ENCODE measurements at regions not wholly inside any gene's neighbourhood (a gene's known extent, or its start where the extent isn't known, plus 50 kb on each side); places are given as distances from the start of the nearest gene placed in this dataset.

DNA sequence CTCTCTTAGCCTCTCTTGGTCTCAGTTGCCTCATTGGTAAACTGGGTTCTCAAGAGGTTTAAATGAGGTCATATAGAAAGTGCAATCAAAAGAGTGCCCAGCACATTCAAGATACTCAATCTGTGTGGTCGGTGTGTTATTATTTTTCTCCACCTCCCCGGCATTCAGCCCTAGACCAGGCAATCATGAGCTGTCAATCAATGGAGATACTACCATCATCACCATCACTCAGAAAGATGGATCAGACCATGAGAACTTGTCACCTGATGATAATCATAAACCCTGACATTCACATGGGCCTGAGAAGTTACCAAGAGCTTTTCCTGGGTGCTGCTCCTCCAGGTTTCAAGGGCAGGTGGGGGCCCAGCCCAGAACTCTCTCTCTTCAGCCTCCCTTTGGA, 166.1 kb downstream of the MN1 start:
- H3K9me1 ChIP-seq (ENCODE audit: control insufficient read depth, extremely low read depth, insufficient read depth, low read length): no peaks in the 10 kb centered on the region
- no peak for FAIRE-seq
- no peaks in the 10 kb centered on the region for H3K36me3 ChIP-seq (ENCODE audit: control insufficient read depth in 2 of 2, extremely low read depth in 1 of 2, insufficient read depth in 2 of 2, low read length in 2 of 2)
- dilution Hi-C loops (cut with MboI; ENCODE audit: extremely low pct_ligation_motif_present, low sequenced_read_pairs): no loop called here
- no peaks in the 10 kb centered on the region for H3K79me2 ChIP-seq (ENCODE audit: control insufficient read depth, insufficient read depth, low read length)
- no peak overlapping the region for H2AFZ ChIP-seq (ENCODE audit: control insufficient read depth, low read length)
- no peak overlapping the region for H3K27ac ChIP-seq (ENCODE audit: control insufficient read depth, insufficient read depth, low read length)
- no peaks in the 10 kb centered on the region for H4K20me1 ChIP-seq (ENCODE audit: control insufficient read depth, extremely low read depth, insufficient read depth, low read length)
- no peak for TF ChIP-seq EZH2 (IDR thresholded peaks at IDR 0.05; ENCODE audit: low read length)
- TF ChIP-seq, protein P1, sequence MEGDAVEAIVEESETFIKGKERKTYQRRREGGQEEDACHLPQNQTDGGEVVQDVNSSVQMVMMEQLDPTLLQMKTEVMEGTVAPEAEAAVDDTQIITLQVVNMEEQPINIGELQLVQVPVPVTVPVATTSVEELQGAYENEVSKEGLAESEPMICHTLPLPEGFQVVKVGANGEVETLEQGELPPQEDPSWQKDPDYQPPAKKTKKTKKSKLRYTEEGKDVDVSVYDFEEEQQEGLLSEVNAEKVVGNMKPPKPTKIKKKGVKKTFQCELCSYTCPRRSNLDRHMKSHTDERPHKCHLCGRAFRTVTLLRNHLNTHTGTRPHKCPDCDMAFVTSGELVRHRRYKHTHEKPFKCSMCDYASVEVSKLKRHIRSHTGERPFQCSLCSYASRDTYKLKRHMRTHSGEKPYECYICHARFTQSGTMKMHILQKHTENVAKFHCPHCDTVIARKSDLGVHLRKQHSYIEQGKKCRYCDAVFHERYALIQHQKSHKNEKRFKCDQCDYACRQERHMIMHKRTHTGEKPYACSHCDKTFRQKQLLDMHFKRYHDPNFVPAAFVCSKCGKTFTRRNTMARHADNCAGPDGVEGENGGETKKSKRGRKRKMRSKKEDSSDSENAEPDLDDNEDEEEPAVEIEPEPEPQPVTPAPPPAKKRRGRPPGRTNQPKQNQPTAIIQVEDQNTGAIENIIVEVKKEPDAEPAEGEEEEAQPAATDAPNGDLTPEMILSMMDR (optimal IDR thresholded peaks at IDR 0.05 in 1 of 3, IDR thresholded peaks at IDR 0.05 in 1 of 3, conservative IDR thresholded peaks at IDR 0.05 in 1 of 3; ENCODE audit: extremely low read depth in 1 of 3, insufficient read depth in 2 of 3, low read length in 3 of 3): no peak
- H3K27me3 ChIP-seq (ENCODE audit: control insufficient read depth, extremely low read depth, insufficient read depth, low read length): no peaks in the 10 kb centered on the region
- H3K9ac ChIP-seq (ENCODE audit: control insufficient read depth, extremely low read depth, insufficient read depth, low read length): no peak overlapping the region
- no peaks in the 10 kb centered on the region for H3K4me1 ChIP-seq (ENCODE audit: control insufficient read depth, extremely low read depth, insufficient read depth, low read length)
- H3K9me3 ChIP-seq (ENCODE audit: control insufficient read depth, low read depth, low read length): no peaks in the 10 kb centered on the region
- no peak overlapping the region for H3K4me3 ChIP-seq (ENCODE audit: control insufficient read depth in 2 of 3, extremely low read depth in 1 of 3, insufficient read depth in 2 of 3, low read depth in 1 of 3, low read length in 3 of 3)
- DNase-seq (ENCODE audit: low read depth, low spot score): no peak
- H3K4me2 ChIP-seq (ENCODE audit: control insufficient read depth, extremely low read depth, insufficient read depth, low read depth, low read length): no peak overlapping the region

DNA sequence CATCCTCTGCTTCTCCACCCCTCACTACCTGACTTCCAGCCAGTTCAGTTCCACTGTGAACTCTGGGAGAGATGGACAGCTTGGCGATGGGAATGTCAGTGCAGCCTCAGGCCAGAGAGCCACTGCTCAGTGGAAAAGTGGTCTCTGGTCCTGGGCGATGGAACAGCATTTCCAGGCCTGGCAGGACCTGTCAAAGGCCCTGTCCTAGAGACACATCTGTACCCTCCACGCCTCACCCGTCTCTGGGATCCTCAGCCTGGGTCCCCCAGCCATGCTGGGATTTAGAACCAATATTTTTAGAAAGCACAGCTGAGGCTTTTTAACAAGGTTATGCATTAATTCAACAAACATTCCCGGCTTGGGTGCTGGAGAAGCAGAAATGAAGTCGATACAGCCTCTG, 165.7 kb downstream of the MN1 start:
- no peak overlapping the region for H3K9ac ChIP-seq (ENCODE audit: control insufficient read depth, extremely low read depth, insufficient read depth, low read length)
- no peak overlapping the region for H2AFZ ChIP-seq (ENCODE audit: control insufficient read depth, low read length)
- H3K36me3 ChIP-seq (ENCODE audit: control insufficient read depth in 2 of 2, extremely low read depth in 1 of 2, insufficient read depth in 2 of 2, low read length in 2 of 2): no peaks in the 10 kb centered on the region
- dilution Hi-C loops (cut with MboI; ENCODE audit: extremely low pct_ligation_motif_present, low sequenced_read_pairs): no loop called here
- H3K27me3 ChIP-seq (ENCODE audit: control insufficient read depth, extremely low read depth, insufficient read depth, low read length): no peaks in the 10 kb centered on the region
- no peaks in the 10 kb centered on the region for H3K9me3 ChIP-seq (ENCODE audit: control insufficient read depth, low read depth, low read length)
- no peak overlapping the region for H3K4me2 ChIP-seq (ENCODE audit: control insufficient read depth, extremely low read depth, insufficient read depth, low read depth, low read length)
- H3K4me3 ChIP-seq (ENCODE audit: control insufficient read depth in 2 of 3, extremely low read depth in 1 of 3, insufficient read depth in 2 of 3, low read depth in 1 of 3, low read length in 3 of 3): no peak overlapping the region
- H3K27ac ChIP-seq (ENCODE audit: control insufficient read depth, insufficient read depth, low read length): no peak overlapping the region
- no peaks in the 10 kb centered on the region for H3K9me1 ChIP-seq (ENCODE audit: control insufficient read depth, extremely low read depth, insufficient read depth, low read length)
- no peaks in the 10 kb centered on the region for H3K79me2 ChIP-seq (ENCODE audit: control insufficient read depth, insufficient read depth, low read length)
- DNase-seq (ENCODE audit: low read depth, low spot score) (no peak), FAIRE-seq (no peak)
- H3K4me1 ChIP-seq (ENCODE audit: control insufficient read depth, extremely low read depth, insufficient read depth, low read length): peaks cover 3% of the 10 kb centered on the region
- no peak for TF ChIP-seq EZH2 (IDR thresholded peaks at IDR 0.05; ENCODE audit: low read length)
- TF ChIP-seq, protein P1 (optimal IDR thresholded peaks at IDR 0.05 in 1 of 3, IDR thresholded peaks at IDR 0.05 in 1 of 3, conservative IDR thresholded peaks at IDR 0.05 in 1 of 3; ENCODE audit: extremely low read depth in 1 of 3, insufficient read depth in 2 of 3, low read length in 3 of 3): no peak
- H4K20me1 ChIP-seq (ENCODE audit: control insufficient read depth, extremely low read depth, insufficient read depth, low read length): no peaks in the 10 kb centered on the region

Measured in keratinocyte (primary cell).